ENCODE measurements at regions not wholly inside any gene's neighbourhood (a gene's known extent, or its start where the extent isn't known, plus 50 kb on each side); places are given as distances from the start of the nearest gene placed in this dataset.

GRCh38 chr3:115359536-115359935, 212.4 kb upstream of the ZBTB20 start:
- H3K4me1 ChIP-seq (ENCODE audit: insufficient read depth, low read length, poor library complexity, severe bottlenecking): no peaks in the 10 kb centered on the region
- H3K36me3 ChIP-seq (ENCODE audit: insufficient read depth, low read length, poor library complexity, severe bottlenecking): no peaks in the 10 kb centered on the region
- ChIA-PET POLR2A (ENCODE audit: low non-redundant PET) (interaction anchor here (0.5 kb wide), 1 partner anchor 191 kb away, joined by 13 read pairs; no protein-coding TSS in a partner anchor), CTCF (no interaction called here)
- no peak overlapping the region for H3K27ac ChIP-seq (ENCODE audit: low read depth, low read length, poor library complexity, severe bottlenecking)
- TF ChIP-seq, protein P1, sequence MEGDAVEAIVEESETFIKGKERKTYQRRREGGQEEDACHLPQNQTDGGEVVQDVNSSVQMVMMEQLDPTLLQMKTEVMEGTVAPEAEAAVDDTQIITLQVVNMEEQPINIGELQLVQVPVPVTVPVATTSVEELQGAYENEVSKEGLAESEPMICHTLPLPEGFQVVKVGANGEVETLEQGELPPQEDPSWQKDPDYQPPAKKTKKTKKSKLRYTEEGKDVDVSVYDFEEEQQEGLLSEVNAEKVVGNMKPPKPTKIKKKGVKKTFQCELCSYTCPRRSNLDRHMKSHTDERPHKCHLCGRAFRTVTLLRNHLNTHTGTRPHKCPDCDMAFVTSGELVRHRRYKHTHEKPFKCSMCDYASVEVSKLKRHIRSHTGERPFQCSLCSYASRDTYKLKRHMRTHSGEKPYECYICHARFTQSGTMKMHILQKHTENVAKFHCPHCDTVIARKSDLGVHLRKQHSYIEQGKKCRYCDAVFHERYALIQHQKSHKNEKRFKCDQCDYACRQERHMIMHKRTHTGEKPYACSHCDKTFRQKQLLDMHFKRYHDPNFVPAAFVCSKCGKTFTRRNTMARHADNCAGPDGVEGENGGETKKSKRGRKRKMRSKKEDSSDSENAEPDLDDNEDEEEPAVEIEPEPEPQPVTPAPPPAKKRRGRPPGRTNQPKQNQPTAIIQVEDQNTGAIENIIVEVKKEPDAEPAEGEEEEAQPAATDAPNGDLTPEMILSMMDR (conservative IDR thresholded peaks at IDR 0.05; ENCODE audit: low read depth, low read length): no peak
- TF ChIP-seq EZH2 (IDR thresholded peaks at IDR 0.05; ENCODE audit: borderline replicate concordance, low read depth, low read length, poor library complexity, severe bottlenecking): no peak
- no peaks in the 10 kb centered on the region for H3K27me3 ChIP-seq (replicated peaks; ENCODE audit: insufficient read depth, low read depth, low read length, poor library complexity)
- H3K9me3 ChIP-seq (ENCODE audit: low read depth, low read length, poor library complexity, severe bottlenecking): no peaks in the 10 kb centered on the region
- no peak overlapping the region for H3K4me3 ChIP-seq (ENCODE audit: low read depth, low read length, poor library complexity, severe bottlenecking)
- no peak for DNase-seq (ENCODE audit: low spot score)
- intact Hi-C loops (cut with micrococcal nuclease; ENCODE audit: unreplicated experiment): no loop called here
- BruUV-seq (replicated peaks): no TSS peak

- Histone ChIP-seq H3K27ac (ENCODE audit: low read depth, low read length, poor library complexity, severe bottlenecking) (no peak overlapping the region), H3K4me1 (ENCODE audit: insufficient read depth, low read length, poor library complexity, severe bottlenecking) (no peaks in the 10 kb centered on the region), H3K36me3 (ENCODE audit: insufficient read depth, low read length, poor library complexity, severe bottlenecking) (no peaks in the 10 kb centered on the region), H3K4me3 (ENCODE audit: low read depth, low read length, poor library complexity, severe bottlenecking) (no peak overlapping the region), H3K27me3 (replicated peaks; ENCODE audit: insufficient read depth, low read depth, low read length, poor library complexity) (no peaks in the 10 kb centered on the region), H3K9me3 (ENCODE audit: low read depth, low read length, poor library complexity, severe bottlenecking) (no peaks in the 10 kb centered on the region)
- intact Hi-C loops (cut with micrococcal nuclease; ENCODE audit: unreplicated experiment): no loop called here
- DNase-seq (ENCODE audit: low spot score): no peak
- BruUV-seq (replicated peaks): no TSS peak
- TF ChIP-seq, protein P1 (conservative IDR thresholded peaks at IDR 0.05; ENCODE audit: low read depth, low read length): no peak
- TF ChIP-seq EZH2 (IDR thresholded peaks at IDR 0.05; ENCODE audit: borderline replicate concordance, low read depth, low read length, poor library complexity, severe bottlenecking): no peak
- POLR2A ChIA-PET (ENCODE audit: low non-redundant PET): no interaction called here
- CTCF ChIA-PET: no interaction called here
These were observed 214.7 kb upstream of the ZBTB20 start for GRCh38 chr3:115361806-115362205.

GRCh38 chr3:115363071-115363470, 216.0 kb upstream of the ZBTB20 start:
- H3K36me3 ChIP-seq (ENCODE audit: insufficient read depth, low read length, poor library complexity, severe bottlenecking): no peaks in the 10 kb centered on the region
- POLR2A ChIA-PET (ENCODE audit: low non-redundant PET): no interaction called here
- BruUV-seq (replicated peaks): no TSS peak
- CTCF ChIA-PET: no interaction called here
- TF ChIP-seq, protein P1 (conservative IDR thresholded peaks at IDR 0.05; ENCODE audit: low read depth, low read length): no peak
- TF ChIP-seq EZH2 (IDR thresholded peaks at IDR 0.05; ENCODE audit: borderline replicate concordance, low read depth, low read length, poor library complexity, severe bottlenecking): no peak
- DNase-seq (ENCODE audit: low spot score): no peak
- no peak overlapping the region for H3K4me3 ChIP-seq (ENCODE audit: low read depth, low read length, poor library complexity, severe bottlenecking)
- no peaks in the 10 kb centered on the region for H3K9me3 ChIP-seq (ENCODE audit: low read depth, low read length, poor library complexity, severe bottlenecking)
- H3K27me3 ChIP-seq (replicated peaks; ENCODE audit: insufficient read depth, low read depth, low read length, poor library complexity): no peaks in the 10 kb centered on the region
- no peaks in the 10 kb centered on the region for H3K4me1 ChIP-seq (ENCODE audit: insufficient read depth, low read length, poor library complexity, severe bottlenecking)
- intact Hi-C loops (cut with micrococcal nuclease; ENCODE audit: unreplicated experiment): no loop called here
- H3K27ac ChIP-seq (ENCODE audit: low read depth, low read length, poor library complexity, severe bottlenecking): no peak overlapping the region

Measured in A673 (cell line).